ENCODE measurements at regions not wholly inside any gene's neighbourhood (a gene's known extent, or its start where the extent isn't known, plus 50 kb on each side); places are given as distances from the start of the nearest gene placed in this dataset.
"Not testable (repeated sequence)": the region's sequence is repeated elsewhere in the genome, so short reads cannot be mapped to it uniquely, and the experiment has no call there.

GRCh38 chr1:72986591-72987290 lies 704.4 kb upstream of the NEGR1 start:
- Histone ChIP-seq H3K4me3 (no peak overlapping the region), H3K27ac (no peak overlapping the region), H3K36me3 (no peaks in the 10 kb centered on the region), H3K4me1 (ENCODE audit: insufficient read depth) (no peaks in the 10 kb centered on the region), H3K9me3 (no peaks in the 10 kb centered on the region), H3K27me3 (no peaks in the 10 kb centered on the region)
- no peak for DNase-seq
- intact Hi-C loops (cut with DNase I) = no loop called here
- whole genome bisulfite sequencing, 3 donors = 86 to 91% (median 91%) methylated on average over 2 of the region's 2 CpGs
- TF ChIP-seq, protein P1, sequence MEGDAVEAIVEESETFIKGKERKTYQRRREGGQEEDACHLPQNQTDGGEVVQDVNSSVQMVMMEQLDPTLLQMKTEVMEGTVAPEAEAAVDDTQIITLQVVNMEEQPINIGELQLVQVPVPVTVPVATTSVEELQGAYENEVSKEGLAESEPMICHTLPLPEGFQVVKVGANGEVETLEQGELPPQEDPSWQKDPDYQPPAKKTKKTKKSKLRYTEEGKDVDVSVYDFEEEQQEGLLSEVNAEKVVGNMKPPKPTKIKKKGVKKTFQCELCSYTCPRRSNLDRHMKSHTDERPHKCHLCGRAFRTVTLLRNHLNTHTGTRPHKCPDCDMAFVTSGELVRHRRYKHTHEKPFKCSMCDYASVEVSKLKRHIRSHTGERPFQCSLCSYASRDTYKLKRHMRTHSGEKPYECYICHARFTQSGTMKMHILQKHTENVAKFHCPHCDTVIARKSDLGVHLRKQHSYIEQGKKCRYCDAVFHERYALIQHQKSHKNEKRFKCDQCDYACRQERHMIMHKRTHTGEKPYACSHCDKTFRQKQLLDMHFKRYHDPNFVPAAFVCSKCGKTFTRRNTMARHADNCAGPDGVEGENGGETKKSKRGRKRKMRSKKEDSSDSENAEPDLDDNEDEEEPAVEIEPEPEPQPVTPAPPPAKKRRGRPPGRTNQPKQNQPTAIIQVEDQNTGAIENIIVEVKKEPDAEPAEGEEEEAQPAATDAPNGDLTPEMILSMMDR (IDR thresholded peaks at IDR 0.05) = no peak
- TF ChIP-seq POLR2A (IDR thresholded peaks at IDR 0.05) = no peak
- no peak for TF ChIP-seq EP300 (IDR thresholded peaks at IDR 0.05)

GRCh38 chr1:72985024-72985423 lies 702.7 kb upstream of the NEGR1 start:
- H3K4me3 ChIP-seq; H3K27me3 ChIP-seq; DNase-seq; H3K36me3 ChIP-seq; intact Hi-C loops (cut with DNase I); H3K4me1 ChIP-seq (ENCODE audit: insufficient read depth); H3K9me3 ChIP-seq; H3K27ac ChIP-seq: not testable (repeated sequence)
- 88 to 92% (median 89%) methylated on average over 11 of the region's 11 CpGs for WGBS, 3 donors

DNA sequence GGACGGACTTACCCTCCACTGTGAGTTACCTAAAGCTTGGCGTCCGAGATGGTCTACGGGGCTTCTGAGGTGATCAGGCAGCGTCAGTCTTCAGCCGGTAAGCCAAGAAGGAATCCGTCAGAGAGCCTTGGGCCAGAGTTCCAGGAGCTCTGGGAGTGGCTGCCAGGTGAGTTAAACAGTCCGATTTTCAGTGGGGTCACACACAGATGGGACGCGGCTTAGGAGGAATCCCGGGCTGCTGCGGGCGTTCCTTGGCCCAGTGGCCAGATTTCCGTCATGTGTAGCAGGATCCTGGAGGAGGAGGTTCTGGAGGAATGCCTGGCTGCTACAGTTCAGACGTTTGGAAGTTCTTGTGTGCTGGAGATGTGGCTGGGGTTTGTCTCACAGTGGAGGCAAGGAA lies 700.7 kb upstream of the NEGR1 start:
- H3K27ac ChIP-seq; H3K27me3 ChIP-seq; DNase-seq; H3K9me3 ChIP-seq; H3K36me3 ChIP-seq; H3K4me1 ChIP-seq (ENCODE audit: insufficient read depth); H3K4me3 ChIP-seq; intact Hi-C loops (cut with DNase I): not testable (repeated sequence)
- WGBS, 3 donors = 84 to 92% (median 92%) methylated on average over 15 of the region's 15 CpGs

- intact Hi-C loops (cut with DNase I) = no loop called here
- H3K4me1 ChIP-seq (ENCODE audit: insufficient read depth) = no peaks in the 10 kb centered on the region
Observed at GRCh38 chr1:72969461-72969860, 687.1 kb upstream of the NEGR1 start.

DNA sequence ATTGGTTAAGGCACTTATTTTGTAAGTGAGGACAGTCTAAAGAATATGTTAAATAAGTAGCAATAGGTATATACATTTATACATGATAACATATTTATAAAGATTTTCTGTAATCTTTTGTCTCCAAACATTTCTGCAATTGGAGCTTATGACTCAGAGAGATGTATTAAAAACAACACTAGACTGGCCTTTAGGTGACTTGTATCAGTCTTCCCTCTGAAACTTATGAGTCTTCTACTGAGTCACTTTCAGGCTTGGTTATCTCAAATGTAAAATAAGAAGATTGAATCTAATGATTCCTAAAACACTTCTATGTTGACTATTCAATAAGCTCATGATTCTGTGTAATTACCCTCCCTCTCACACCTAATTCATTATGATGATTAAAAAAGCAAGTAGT lies 672.6 kb upstream of the NEGR1 start:
- Histone ChIP-seq H3K27ac (no peak overlapping the region), H3K4me3 (no peak overlapping the region), H3K36me3 (no peaks in the 10 kb centered on the region), H3K9me3 (no peaks in the 10 kb centered on the region), H3K4me1 (ENCODE audit: insufficient read depth) (no peaks in the 10 kb centered on the region), H3K27me3 (no peaks in the 10 kb centered on the region)
- no peak for DNase-seq
- intact Hi-C loops (cut with DNase I) = no loop called here
- TF ChIP-seq, protein P1 (IDR thresholded peaks at IDR 0.05) = no peak

More at GRCh38 chr1:72969461-72969860, 687.1 kb upstream of the NEGR1 start:
- no peak overlapping the region for H3K4me3 ChIP-seq
- no peak for DNase-seq
- H3K9me3 ChIP-seq = no peaks in the 10 kb centered on the region
- H3K27me3 ChIP-seq = no peaks in the 10 kb centered on the region
- TF ChIP-seq, protein P1 (IDR thresholded peaks at IDR 0.05) = no peak
- TF ChIP-seq POLR2A (IDR thresholded peaks at IDR 0.05) (no peak), EP300 (IDR thresholded peaks at IDR 0.05) (no peak)
- H3K27ac ChIP-seq = no peak overlapping the region
- 92 to 97% (median 97%) methylated on average over 1 of the region's 1 CpG for WGBS, 3 donors
- no peaks in the 10 kb centered on the region for H3K36me3 ChIP-seq

DNA sequence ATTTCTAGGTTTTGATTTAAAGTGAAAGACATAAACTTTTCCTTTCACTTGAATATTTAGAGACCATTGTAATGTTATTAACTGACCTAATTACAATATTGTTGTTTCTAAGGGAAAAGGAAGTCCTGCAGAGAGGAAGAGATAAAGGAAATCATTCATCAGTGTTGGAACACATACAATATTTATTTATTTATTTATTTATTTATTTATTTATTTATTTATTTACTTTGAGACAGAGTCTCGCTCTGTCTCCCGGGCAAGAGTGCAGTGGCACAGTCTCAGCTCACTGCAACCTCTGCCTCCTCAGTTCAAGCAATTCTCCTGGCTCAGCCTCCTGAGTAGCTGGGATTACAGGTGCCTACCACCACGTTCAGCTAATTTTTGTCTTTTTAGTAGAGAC lies 668.6 kb upstream of the NEGR1 start:
- 85 to 87% (median 86%) methylated on average over 3 of the region's 3 CpGs for WGBS, 3 donors

More for the DNA sequence above, 668.6 kb upstream of the NEGR1 start:
- H3K9me3 ChIP-seq; H3K4me1 ChIP-seq (ENCODE audit: insufficient read depth); intact Hi-C loops (cut with DNase I); H3K27me3 ChIP-seq; H3K4me3 ChIP-seq; H3K27ac ChIP-seq; DNase-seq; H3K36me3 ChIP-seq: not testable (repeated sequence)

Measured in ovary (tissue), 7 donors.